A673 (cell line): ENCODE measurements at regions not wholly inside any gene's neighbourhood (a gene's known extent, or its start where the extent isn't known, plus 50 kb on each side); places are given as distances from the start of the nearest gene placed in this dataset.
A peak's percentile ranks its signal among the peaks of the same experiment; 100 is the strongest.

Source experiments
- BruUV-seq: library from RNA; stranded (reverse); fragments of 400-500 nt; replicated peaks from 2 replicates; lab custom pipeline; 2021; lab: Mats Ljungman, UMichigan
- CTCF ChIA-PET: fragments of 300-600 bp; sonication (Branson Sonifier 250); formaldehyde crosslinking; loops from one replicate; lab custom pipeline; 2022; ENCODE audit warnings: antibody characterized with exemption; lab: Charles Lee
- POLR2A ChIA-PET: fragments of 300-600 bp; sonication (Branson Sonifier 250); formaldehyde crosslinking; loops from one replicate; lab custom pipeline; 2022; ENCODE audit warnings: antibody characterized with exemption; ENCODE audit not compliant: low non-redundant PET; lab: Charles Lee
- DNase-seq: peaks from one replicate; pipeline ENCODE4 v3.0.0-alpha.2; 2015; ENCODE audit warnings: low spot score
- H3K27ac ChIP-seq: fragments of 200-600 bp; sonication (generic); 2 replicates; pipeline ENCODE4 v1.5.1; 2016; ENCODE audit warnings: mixed run types, low read depth, mild to moderate bottlenecking, mixed read lengths, antibody characterized with exemption, low read length; ENCODE audit not compliant: poor library complexity, severe bottlenecking
- H3K27me3 ChIP-seq: fragments of 200-600 bp; sonication (generic); replicated peaks from 2 replicates; pipeline ENCODE4 v1.6.1; 2017; ENCODE audit warnings: mixed run types, low read depth, mild to moderate bottlenecking, mixed read lengths, antibody characterized with exemption, low read length; ENCODE audit not compliant: insufficient read depth, poor library complexity
- H3K36me3 ChIP-seq: fragments of 200-600 bp; sonication (generic); 2 replicates; pipeline ENCODE4 v1.6.1; 2016; ENCODE audit warnings: mixed run types, mild to moderate bottlenecking, mixed read lengths, antibody characterized with exemption, low read length; ENCODE audit not compliant: insufficient read depth, poor library complexity, severe bottlenecking
- H3K4me1 ChIP-seq: fragments of 200-600 bp; sonication (generic); 2 replicates; pipeline ENCODE4 v1.6.1; 2017; ENCODE audit warnings: mixed run types, mild to moderate bottlenecking, mixed read lengths, antibody characterized with exemption, low read length; ENCODE audit not compliant: insufficient read depth, poor library complexity, severe bottlenecking
- H3K4me3 ChIP-seq: fragments of 200-600 bp; sonication (generic); 2 replicates; pipeline ENCODE4 v1.5.1; 2016; ENCODE audit warnings: low read depth, mixed run types, mild to moderate bottlenecking, mixed read lengths, low read length; ENCODE audit not compliant: poor library complexity, severe bottlenecking
- H3K9me3 ChIP-seq: fragments of 200-600 bp; sonication (generic); 2 replicates; pipeline ENCODE4 v1.6.1; 2016; ENCODE audit warnings: mixed run types, low read depth, mild to moderate bottlenecking, mixed read lengths, antibody characterized with exemption, low read length; ENCODE audit not compliant: poor library complexity, severe bottlenecking
- EZH2 ChIP-seq: fragments of 200-600 bp; sonication (generic); IDR thresholded peaks from 2 replicates; pipeline ENCODE4 v1.6.1; 2017; ENCODE audit warnings: borderline replicate concordance, low read depth, mild to moderate bottlenecking, mixed read lengths, antibody characterized with exemption, low read length; ENCODE audit not compliant: poor library complexity, severe bottlenecking
- intact Hi-C: fragments of 100-400 bp; cut with micrococcal nuclease; formaldehyde crosslinking; loops from one replicate; pipeline ENCODE4 v1.10.0; 2022; ENCODE audit not compliant: unreplicated experiment
- TF ChIP-seq, protein P1 (sequence below): fragments of 300-800, 200-600 bp; sonication (generic); conservative IDR thresholded peaks from 2 replicates; pipeline ENCODE4 v1.5.1; 2017; ENCODE audit warnings: low read depth, mild to moderate bottlenecking, antibody characterized with exemption, low read length, moderate library complexity, mixed read lengths

DNA sequence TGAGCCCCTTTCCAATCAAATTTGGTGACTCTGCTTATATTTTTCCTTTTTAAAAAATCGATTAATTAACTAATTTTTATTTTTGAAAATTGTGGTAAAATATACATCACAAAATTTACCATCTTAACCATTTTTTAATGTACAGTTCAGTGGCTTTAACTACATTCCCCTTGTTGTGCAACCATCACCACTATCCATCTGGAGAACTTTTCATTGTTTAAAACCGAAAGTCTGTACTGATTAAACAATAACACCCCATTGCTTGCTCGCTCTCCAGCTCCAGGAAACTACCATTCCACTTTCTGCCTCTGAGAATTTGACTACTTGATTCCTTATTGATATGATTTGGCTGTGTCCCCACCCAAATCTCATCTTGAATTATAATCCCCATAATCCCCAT, 283.4 kb downstream of the C12orf75 start:
- TF ChIP-seq, protein P1, sequence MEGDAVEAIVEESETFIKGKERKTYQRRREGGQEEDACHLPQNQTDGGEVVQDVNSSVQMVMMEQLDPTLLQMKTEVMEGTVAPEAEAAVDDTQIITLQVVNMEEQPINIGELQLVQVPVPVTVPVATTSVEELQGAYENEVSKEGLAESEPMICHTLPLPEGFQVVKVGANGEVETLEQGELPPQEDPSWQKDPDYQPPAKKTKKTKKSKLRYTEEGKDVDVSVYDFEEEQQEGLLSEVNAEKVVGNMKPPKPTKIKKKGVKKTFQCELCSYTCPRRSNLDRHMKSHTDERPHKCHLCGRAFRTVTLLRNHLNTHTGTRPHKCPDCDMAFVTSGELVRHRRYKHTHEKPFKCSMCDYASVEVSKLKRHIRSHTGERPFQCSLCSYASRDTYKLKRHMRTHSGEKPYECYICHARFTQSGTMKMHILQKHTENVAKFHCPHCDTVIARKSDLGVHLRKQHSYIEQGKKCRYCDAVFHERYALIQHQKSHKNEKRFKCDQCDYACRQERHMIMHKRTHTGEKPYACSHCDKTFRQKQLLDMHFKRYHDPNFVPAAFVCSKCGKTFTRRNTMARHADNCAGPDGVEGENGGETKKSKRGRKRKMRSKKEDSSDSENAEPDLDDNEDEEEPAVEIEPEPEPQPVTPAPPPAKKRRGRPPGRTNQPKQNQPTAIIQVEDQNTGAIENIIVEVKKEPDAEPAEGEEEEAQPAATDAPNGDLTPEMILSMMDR, result no peak
- no peak for TF ChIP-seq EZH2
- no peak overlapping the region for H3K27ac ChIP-seq
- H3K27me3 ChIP-seq, result no peaks in the 10 kb centered on the region
- no peaks in the 10 kb centered on the region for H3K9me3 ChIP-seq
- no TSS peak for BruUV-seq
- H3K36me3 ChIP-seq, result no peaks in the 10 kb centered on the region
- DNase-seq, result no peak
- ChIA-PET POLR2A (no interaction called here), CTCF (no interaction called here)
- H3K4me3 ChIP-seq, result no peak overlapping the region
- H3K4me1 ChIP-seq, result no peaks in the 10 kb centered on the region
- intact Hi-C loops, result no loop called here

DNA sequence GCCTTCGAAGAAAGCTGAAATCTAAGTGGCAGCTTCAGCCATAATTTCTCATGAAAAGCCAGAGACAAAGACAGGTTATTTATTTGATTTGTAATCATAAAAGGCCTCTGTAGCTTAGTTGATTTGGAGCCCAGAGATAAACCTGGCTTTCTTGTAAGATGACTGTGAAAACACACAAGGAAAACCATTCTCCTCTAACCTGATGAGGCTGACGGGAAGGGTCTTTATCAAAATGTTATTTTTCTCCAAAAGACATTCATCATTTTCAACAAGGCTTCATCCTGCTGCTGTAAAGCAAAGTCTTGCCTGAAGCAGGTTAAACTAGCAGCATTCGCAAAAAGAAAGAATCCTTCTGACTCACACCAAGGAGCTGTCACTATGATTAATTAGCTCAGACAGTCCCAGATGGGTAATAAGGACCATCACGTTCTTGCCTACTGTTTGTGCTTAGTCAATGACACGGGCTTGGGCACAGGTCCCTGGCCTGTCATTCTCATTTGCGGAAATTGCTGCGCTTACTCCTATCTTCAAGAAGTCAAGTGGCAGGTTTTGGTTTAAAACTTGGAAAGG, 286.6 kb downstream of the C12orf75 start:
- Histone ChIP-seq H3K27me3 (no peaks in the 10 kb centered on the region), H3K36me3 (no peaks in the 10 kb centered on the region), H3K4me1 (no peaks in the 10 kb centered on the region), H3K9me3 (no peaks in the 10 kb centered on the region), H3K4me3 (no peak overlapping the region), H3K27ac (no peak overlapping the region)
- no TSS peak for BruUV-seq
- DNase-seq, result peak; percentile 6
- POLR2A ChIA-PET, result no interaction called here
- CTCF ChIA-PET, result no interaction called here
- TF ChIP-seq, protein P1, result no peak
- TF ChIP-seq EZH2, result no peak
- intact Hi-C loops, result no loop called here

DNA sequence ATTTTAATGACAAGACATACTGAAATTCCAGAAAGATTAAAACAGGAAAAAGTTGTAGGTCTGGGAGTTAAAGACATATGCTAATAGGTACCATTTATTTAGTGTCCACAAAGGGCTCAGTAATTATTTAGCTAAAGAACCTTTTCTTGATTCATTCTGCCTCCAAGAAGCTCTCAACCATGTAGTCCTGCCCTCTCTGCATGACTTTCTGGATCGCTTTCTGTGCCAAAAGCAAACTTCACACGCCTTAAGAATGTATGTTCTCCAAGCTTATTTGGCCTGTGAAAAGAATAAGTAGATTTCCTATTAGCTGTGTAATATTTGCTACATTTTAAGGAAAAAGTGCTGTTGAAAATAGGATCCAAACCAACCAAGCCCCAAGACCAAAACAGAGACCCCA, 291.7 kb downstream of the C12orf75 start:
- no peaks in the 10 kb centered on the region for H3K36me3 ChIP-seq
- H3K9me3 ChIP-seq, result no peaks in the 10 kb centered on the region
- CTCF ChIA-PET, result interaction anchor here (0.7 kb wide), 1 partner anchor 254 kb away, joined by 3 read pairs; no protein-coding TSS in a partner anchor
- no peaks in the 10 kb centered on the region for H3K4me1 ChIP-seq
- H3K4me3 ChIP-seq, result no peak overlapping the region
- BruUV-seq, result no TSS peak
- H3K27me3 ChIP-seq, result no peaks in the 10 kb centered on the region
- DNase-seq, result no peak
- intact Hi-C loops, result no loop called here
- no peak overlapping the region for H3K27ac ChIP-seq
- TF ChIP-seq, protein P1, result no peak
- no peak for TF ChIP-seq EZH2
- POLR2A ChIA-PET, result no interaction called here
